Mesenchymal stem cell (in vitro differentiated cells and primary cell): ENCODE measurements at regions not wholly inside any gene's neighbourhood (a gene's known extent, or its start where the extent isn't known, plus 50 kb on each side); places are given as distances from the start of the nearest gene placed in this dataset.

Experiments
- DNase-seq: peaks from one replicate; pipeline ENCODE4 v3.0.0-alpha.2; 2013
- H2AFZ ChIP-seq: one replicate; pipeline ENCODE4 v1.6.1; 2013; ENCODE audit warnings: low read depth, mild to moderate bottlenecking, control low read depth, inconsistent platforms, low read length, moderate library complexity
- H2AK5ac ChIP-seq: 2 replicates; pipeline ENCODE4 v1.6.1; 2013; ENCODE audit warnings: low read length, moderate library complexity, mild to moderate bottlenecking, inconsistent platforms; ENCODE audit not compliant: severe bottlenecking
- H2BK120ac ChIP-seq: one replicate; pipeline ENCODE4 v1.6.1; 2013; ENCODE audit warnings: low read depth, mild to moderate bottlenecking, inconsistent platforms, low read length, moderate library complexity
- H2BK12ac ChIP-seq, 2 experiments: one replicate each; pipeline ENCODE4 v1.6.1; 2013; ENCODE audit warnings: inconsistent platforms in 2 of 2, low read length in 2 of 2, mild to moderate bottlenecking in 2 of 2, moderate library complexity in 2 of 2, control low read depth in 1 of 2
- H2BK15ac ChIP-seq: one replicate; pipeline ENCODE4 v1.6.1; 2013; ENCODE audit warnings: mild to moderate bottlenecking, low read depth, inconsistent platforms; ENCODE audit not compliant: poor library complexity, severe bottlenecking
- H2BK5ac ChIP-seq: 2 replicates; pipeline ENCODE4 v1.6.1; 2013; ENCODE audit warnings: low read depth, mild to moderate bottlenecking, low read length, control low read depth, inconsistent platforms; ENCODE audit not compliant: poor library complexity, severe bottlenecking
- H3K14ac ChIP-seq, 2 experiments: one replicate each; pipeline ENCODE4 v1.6.1; 2013; ENCODE audit warnings: inconsistent platforms in 2 of 2, low read length in 2 of 2, control low read depth in 1 of 2, mild to moderate bottlenecking in 1 of 2, moderate library complexity in 1 of 2
- H3K18ac ChIP-seq, 2 experiments: one replicate each; pipeline ENCODE4 v1.6.1; 2013; ENCODE audit warnings: inconsistent platforms in 2 of 2, low read length in 2 of 2, control low read depth in 1 of 2, low read depth in 1 of 2, mild to moderate bottlenecking in 1 of 2
- H3K23ac ChIP-seq, 2 experiments: one replicate each; pipeline ENCODE4 v1.6.1; 2013; ENCODE audit warnings: inconsistent platforms in 2 of 2, low read length in 2 of 2, mild to moderate bottlenecking in 2 of 2, moderate library complexity in 2 of 2, control low read depth in 1 of 2
- H3K27ac ChIP-seq: 2 replicates; pipeline ENCODE4 v1.5.1; 2013; ENCODE audit warnings: mild to moderate bottlenecking, moderate library complexity, low read length, control low read depth, inconsistent platforms; ENCODE audit not compliant: poor library complexity, severe bottlenecking
- H3K27me3 ChIP-seq, 2 experiments: 2 replicates each; pipeline versions ENCODE4 v1.6.1 to v1.7.0; 2013; ENCODE audit warnings: low read length in 2 of 2, mild to moderate bottlenecking in 2 of 2, moderate library complexity in 2 of 2, control low read depth in 1 of 2, inconsistent platforms in 1 of 2; ENCODE audit not compliant: control insufficient read depth in 1 of 2, insufficient read depth in 1 of 2
- H3K36me3 ChIP-seq, 2 experiments: 2 replicates each; pipeline versions ENCODE4 v1.6.1 to v1.7.0; 2013; ENCODE audit warnings: low read length in 2 of 2, control low read depth in 1 of 2, inconsistent platforms in 1 of 2, low read depth in 1 of 2, mild to moderate bottlenecking in 1 of 2; ENCODE audit not compliant: insufficient read depth in 2 of 2, control insufficient read depth in 1 of 2
- H3K4ac ChIP-seq, 2 experiments: one replicate each; pipeline ENCODE4 v1.6.1; 2013; ENCODE audit warnings: inconsistent platforms in 2 of 2, low read length in 2 of 2, mild to moderate bottlenecking in 2 of 2, moderate library complexity in 2 of 2, control low read depth in 1 of 2, low read depth in 1 of 2
- H3K4me1 ChIP-seq: 2 replicates; pipeline ENCODE4 v1.6.1; 2013; ENCODE audit warnings: low read depth, low read length, control low read depth; ENCODE audit not compliant: control insufficient read depth, insufficient read depth
- H3K4me2 ChIP-seq: 2 replicates; pipeline ENCODE4 v1.6.1; 2013; ENCODE audit warnings: low read length, mild to moderate bottlenecking, inconsistent platforms; ENCODE audit not compliant: poor library complexity, severe bottlenecking
- H3K4me3 ChIP-seq, 2 experiments: 2 replicates each; pipeline versions ENCODE4 v1.5.1 to v1.7.0; 2013; ENCODE audit warnings: low read length in 2 of 2, mild to moderate bottlenecking in 2 of 2, control low read depth in 1 of 2, low read depth in 1 of 2; ENCODE audit not compliant: insufficient read depth in 1 of 2
- H3K79me1 ChIP-seq: replicated peaks from 2 replicates; pipeline ENCODE4 v1.6.1; 2013; ENCODE audit warnings: mild to moderate bottlenecking, control low read depth, low read length, inconsistent platforms; ENCODE audit not compliant: poor library complexity, severe bottlenecking
- H3K9ac ChIP-seq: 2 replicates; pipeline ENCODE4 v1.7.0; 2013; ENCODE audit warnings: mild to moderate bottlenecking, low read length, moderate library complexity
- H3K9me3 ChIP-seq: 2 replicates; pipeline ENCODE4 v1.7.0; 2013; ENCODE audit warnings: mild to moderate bottlenecking, low read length; ENCODE audit not compliant: control insufficient read depth
- H4K8ac ChIP-seq: one replicate; pipeline ENCODE4 v1.6.1; 2013; ENCODE audit warnings: inconsistent platforms, mild to moderate bottlenecking, low read length, moderate library complexity
- H4K91ac ChIP-seq: one replicate; pipeline ENCODE4 v1.6.1; 2013; ENCODE audit warnings: mild to moderate bottlenecking, low read length, inconsistent platforms
- WGBS: methylation state at CpG from one replicate; pipeline ENCODE4 v1.1.7; 2013; ENCODE audit warnings: mixed read lengths; 5-methylcytosine and 5-hydroxymethylcytosine counted together

DNA sequence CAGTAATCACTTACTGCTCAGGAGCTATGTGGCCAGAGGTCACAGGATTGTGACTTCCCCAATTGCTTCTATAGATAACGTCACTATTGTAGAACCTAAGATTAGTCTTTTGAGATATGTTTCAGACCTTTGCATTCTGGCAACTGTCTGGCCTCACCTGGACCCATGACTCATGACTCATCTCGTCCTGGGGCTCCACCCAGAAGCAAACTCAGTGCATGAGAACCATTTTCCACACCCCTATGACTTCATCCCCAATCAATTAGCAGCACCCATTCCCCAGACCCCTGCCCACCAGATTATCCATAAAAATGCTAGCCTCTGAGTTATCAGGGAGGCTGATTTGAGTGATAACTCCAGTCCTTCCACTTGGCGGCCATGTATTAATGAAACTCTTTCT, 186.9 kb downstream of the EMP1 start:
- H2AFZ ChIP-seq, result no peak overlapping the region
- peaks cover 6 to 7% of the 10 kb centered on the region in 2 experiments for H3K27me3 ChIP-seq
- WGBS, result 55% methylated on average over 2 of the region's 3 CpGs
- H2BK15ac ChIP-seq, result no peak overlapping the region
- no peak overlapping the region for H3K23ac ChIP-seq
- H3K18ac ChIP-seq, result no peak overlapping the region
- H3K27ac ChIP-seq, result no peak overlapping the region
- no peak for DNase-seq
- no peak overlapping the region for H2BK5ac ChIP-seq
- no peak overlapping the region for H2AK5ac ChIP-seq
- H3K9me3 ChIP-seq, result no peaks in the 10 kb centered on the region
- H3K36me3 ChIP-seq, result no peaks in the 10 kb centered on the region
- H4K8ac ChIP-seq, result no peak overlapping the region
- no peaks in the 10 kb centered on the region for H3K79me1 ChIP-seq
- no peaks in the 10 kb centered on the region for H3K4me1 ChIP-seq
- no peak overlapping the region for H3K9ac ChIP-seq
- no peak overlapping the region for H2BK120ac ChIP-seq
- H3K14ac ChIP-seq, result no peak overlapping the region
- no peak overlapping the region for H4K91ac ChIP-seq
- H3K4ac ChIP-seq, result no peak overlapping the region
- no peak overlapping the region for H3K4me3 ChIP-seq
- H3K4me2 ChIP-seq, result no peak overlapping the region
- H2BK12ac ChIP-seq, result no peak overlapping the region

DNA sequence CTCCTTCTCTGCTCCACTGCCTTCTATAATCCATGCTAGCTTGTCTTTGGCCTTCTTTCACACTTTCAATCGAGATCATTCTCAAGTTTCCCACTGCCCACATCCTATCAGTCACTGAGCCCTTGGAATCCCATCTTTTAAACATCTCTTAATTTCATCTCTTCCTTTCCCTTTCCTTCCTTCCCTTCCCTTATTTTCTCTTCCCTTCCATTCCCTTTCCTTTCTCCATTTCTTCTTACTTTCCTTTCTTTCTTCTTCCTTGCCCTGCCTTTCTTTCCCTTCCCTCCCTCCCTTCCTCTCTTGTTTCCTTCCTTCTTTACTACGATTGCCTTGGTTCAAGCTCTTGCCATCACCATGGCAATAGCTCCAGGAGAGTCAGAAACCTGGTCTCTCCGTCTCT, 183.8 kb downstream of the EMP1 start:
- Histone ChIP-seq H3K4me1 (peaks cover 3% of the 10 kb centered on the region), H3K36me3 (no peaks in the 10 kb centered on the region), H2BK120ac (no peak overlapping the region), H4K8ac (no peak overlapping the region), H3K27ac (no peak overlapping the region), H3K4me3 (no peak overlapping the region), H2BK5ac (no peak overlapping the region), H3K9me3 (peaks cover 8% of the 10 kb centered on the region), H3K23ac (no peak overlapping the region), H2BK15ac (no peak overlapping the region), H3K18ac (no peak overlapping the region), H2BK12ac (no peak overlapping the region), H3K27me3 (no peaks in the 10 kb centered on the region), H4K91ac (no peak overlapping the region), H3K9ac (no peak overlapping the region), H2AK5ac (no peak overlapping the region), H3K14ac (no peak overlapping the region), H3K4me2 (no peak overlapping the region), H3K79me1 (no peaks in the 10 kb centered on the region), H3K4ac (no peak overlapping the region), H2AFZ (no peak overlapping the region)
- DNase-seq, result no peak
- 63% methylated on average over 3 of the region's 3 CpGs for WGBS

DNA sequence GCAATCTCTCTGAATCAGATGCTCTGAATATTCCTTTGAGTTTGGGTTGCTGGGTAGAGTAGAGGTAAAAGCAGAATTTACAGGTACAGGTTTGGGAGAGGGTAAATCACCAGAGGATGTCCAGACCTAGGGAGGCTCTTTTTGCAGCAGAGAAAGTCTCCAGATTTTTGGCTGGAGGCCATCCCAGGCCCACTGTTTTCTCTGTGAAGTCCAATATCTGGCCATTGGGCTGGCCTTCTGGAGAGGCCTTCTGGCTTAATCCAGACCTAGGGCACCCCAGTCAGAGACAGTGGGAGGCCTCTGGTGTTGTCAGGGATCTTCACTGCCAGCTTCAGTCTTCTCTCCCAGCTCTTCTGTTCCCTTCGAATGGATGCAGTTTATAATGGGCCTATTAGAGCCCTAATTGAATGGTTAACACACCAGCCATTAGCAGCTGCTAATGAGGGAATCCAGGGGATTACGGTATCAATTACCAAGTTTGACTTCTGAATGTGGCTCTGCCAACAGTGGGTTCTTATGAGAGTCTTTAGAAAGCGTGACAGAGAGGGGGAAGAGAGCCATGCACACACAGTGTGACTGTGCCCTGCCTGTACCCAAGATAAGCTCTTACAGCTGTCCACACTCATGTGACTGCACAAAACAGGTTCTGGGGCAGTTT, 183.1 kb downstream of the EMP1 start:
- no peak overlapping the region for H2BK12ac ChIP-seq
- H3K9me3 ChIP-seq, result peaks cover 8% of the 10 kb centered on the region
- no peaks in the 10 kb centered on the region for H3K36me3 ChIP-seq
- peaks cover 4% of the 10 kb centered on the region for H3K4me1 ChIP-seq
- no peaks in the 10 kb centered on the region for H3K27me3 ChIP-seq
- H2BK15ac ChIP-seq, result no peak overlapping the region
- no peak overlapping the region for H2AFZ ChIP-seq
- no peak overlapping the region for H3K4ac ChIP-seq
- no peak overlapping the region for H3K4me3 ChIP-seq
- 68% methylated on average over 3 of the region's 3 CpGs for WGBS
- H4K8ac ChIP-seq, result no peak overlapping the region
- H2BK5ac ChIP-seq, result no peak overlapping the region
- no peak overlapping the region for H3K14ac ChIP-seq
- H3K4me2 ChIP-seq, result no peak overlapping the region
- no peak overlapping the region for H2BK120ac ChIP-seq
- H3K18ac ChIP-seq, result no peak overlapping the region
- no peak overlapping the region for H2AK5ac ChIP-seq
- no peak overlapping the region for H3K9ac ChIP-seq
- DNase-seq, result no peak
- H4K91ac ChIP-seq, result no peak overlapping the region
- H3K23ac ChIP-seq, result no peak overlapping the region
- H3K27ac ChIP-seq, result no peak overlapping the region
- H3K79me1 ChIP-seq, result no peaks in the 10 kb centered on the region

DNA sequence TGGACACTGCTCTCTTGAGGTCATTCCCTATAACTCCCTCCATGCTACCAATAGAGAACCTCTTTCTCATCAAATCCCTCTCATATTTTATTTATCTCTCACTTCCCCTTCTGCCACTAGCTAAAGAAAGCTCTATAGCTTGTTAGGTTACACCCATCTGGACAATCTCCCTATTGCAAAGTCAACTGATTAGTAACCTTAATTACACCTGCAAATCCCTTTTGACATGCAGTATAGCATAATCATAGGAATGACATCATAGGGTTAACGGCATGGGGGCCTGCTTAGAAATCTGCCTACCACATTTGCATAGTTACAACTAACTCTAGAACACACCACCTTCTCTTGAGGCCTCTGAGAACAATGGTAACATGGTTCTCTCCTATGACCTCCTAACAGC, 181.2 kb downstream of the EMP1 start:
- no peak overlapping the region for H2BK15ac ChIP-seq
- no peak overlapping the region for H4K91ac ChIP-seq
- peak overlapping the region; percentile 71 for H3K27ac ChIP-seq
- no peak overlapping the region for H2AK5ac ChIP-seq
- no peak overlapping the region for H3K4me3 ChIP-seq
- H2BK5ac ChIP-seq, result no peak overlapping the region
- H3K9me3 ChIP-seq, result peaks cover 8% of the 10 kb centered on the region
- H2BK12ac ChIP-seq, result no peak overlapping the region
- H2AFZ ChIP-seq, result no peak overlapping the region
- no peak for DNase-seq
- H3K23ac ChIP-seq, result no peak overlapping the region
- H3K14ac ChIP-seq, result no peak overlapping the region
- H3K27me3 ChIP-seq, result peaks cover 0 to under 1% of the 10 kb centered on the region in 2 experiments
- H3K4ac ChIP-seq, result no peak overlapping the region
- H4K8ac ChIP-seq, result no peak overlapping the region
- H3K36me3 ChIP-seq, result no peaks in the 10 kb centered on the region
- 59% methylated on average over 1 of the region's 1 CpG for WGBS
- H3K9ac ChIP-seq, result no peak overlapping the region
- H3K4me2 ChIP-seq, result no peak overlapping the region
- H3K79me1 ChIP-seq, result no peaks in the 10 kb centered on the region
- no peak overlapping the region for H2BK120ac ChIP-seq
- H3K4me1 ChIP-seq, result peaks cover 4% of the 10 kb centered on the region
- no peak overlapping the region for H3K18ac ChIP-seq
